CD14-positive monocyte (primary cell): ENCODE measurements at regions not wholly inside any gene's neighbourhood (a gene's known extent, or its start where the extent isn't known, plus 50 kb on each side); places are given as distances from the start of the nearest gene placed in this dataset.

Experiments used
- DNase-seq, 3 donors: peaks; one replicate each; pipeline ENCODE4 v3.0.0-alpha.2; 2011 to 2022
- H2AFZ ChIP-seq: 2 replicates; pipeline ENCODE4 v1.6.0; 2012; ENCODE audit warnings: mild to moderate bottlenecking, low read depth, low read length, inconsistent platforms; ENCODE audit not compliant: insufficient read depth, poor library complexity, severe bottlenecking
- H3K27ac ChIP-seq, 2 donors: 1 replicate in 1 of 2; 2 replicates in 1 of 2; pipeline ENCODE4 v1.5.1; 2012 to 2013; ENCODE audit warnings: low read length in 2 of 2, control low read depth in 1 of 2, inconsistent platforms in 1 of 2, low read depth in 1 of 2, mild to moderate bottlenecking in 1 of 2
- H3K27me3 ChIP-seq, 2 donors: one replicate each; pipeline versions ENCODE4 v1.6.0 to v1.6.1; 2011 to 2013; ENCODE audit warnings: low read length in 2 of 2; ENCODE audit not compliant: control insufficient read depth in 2 of 2, insufficient read depth in 2 of 2
- H3K36me3 ChIP-seq, 2 donors: replicated peaks in 1 of 2; 1 replicate in 1 of 2; 2 replicates in 1 of 2; pipeline versions ENCODE4 v1.5.1 to v1.6.1; 2012 to 2013; ENCODE audit warnings: low read length in 2 of 2, control low read depth in 1 of 2, inconsistent platforms in 1 of 2, mild to moderate bottlenecking in 1 of 2; ENCODE audit not compliant: insufficient read depth in 2 of 2, control insufficient read depth in 1 of 2
- H3K4me1 ChIP-seq, 2 donors: 1 replicate in 1 of 2; 2 replicates in 1 of 2; pipeline versions ENCODE4 v1.5.1 to v1.6.1; 2012 to 2013; ENCODE audit warnings: low read length in 2 of 2, control low read depth in 1 of 2, inconsistent platforms in 1 of 2, mild to moderate bottlenecking in 1 of 2, moderate library complexity in 1 of 2; ENCODE audit not compliant: insufficient read depth in 2 of 2, control insufficient read depth in 1 of 2
- H3K4me2 ChIP-seq: replicated peaks from 2 replicates; pipeline ENCODE3; 2012; ENCODE audit warnings: low read length, moderate library complexity, mild to moderate bottlenecking; ENCODE audit not compliant: poor library complexity, severe bottlenecking; ENCODE audit errors: extremely low read depth
- H3K4me3 ChIP-seq, 3 experiments: fragments of 200-600 bp in 1 of 3; sonication (generic) in 1 of 3; replicated peaks in 1 of 3; 1 replicate in 2 of 3; 2 replicates in 1 of 3; pipeline ENCODE4 v1.5.1; 2011 to 2013; ENCODE audit warnings: low read length in 3 of 3, mild to moderate bottlenecking in 3 of 3, control low read depth in 2 of 3, low read depth in 2 of 3, inconsistent platforms in 1 of 3, moderate library complexity in 1 of 3
- H3K79me2 ChIP-seq: 2 replicates; pipeline ENCODE4 v1.6.0; 2012; ENCODE audit warnings: mild to moderate bottlenecking, control low read depth, inconsistent platforms, low read length, moderate library complexity; ENCODE audit not compliant: insufficient read depth
- H3K9ac ChIP-seq: 2 replicates; pipeline ENCODE4 v1.6.0; 2017; ENCODE audit warnings: low read length, mild to moderate bottlenecking; ENCODE audit not compliant: insufficient read depth, poor library complexity, severe bottlenecking
- H3K9me3 ChIP-seq, 2 donors: replicated peaks in 1 of 2; 1 replicate in 1 of 2; 2 replicates in 1 of 2; pipeline versions ENCODE4 v1.5.1 to v1.6.1; 2012 to 2013; ENCODE audit warnings: low read length in 2 of 2, control low read depth in 1 of 2; ENCODE audit not compliant: control insufficient read depth in 1 of 2, insufficient read depth in 1 of 2
- H4K20me1 ChIP-seq: 2 replicates; pipeline ENCODE4 v1.6.0; 2012; ENCODE audit warnings: mild to moderate bottlenecking, low read length, control low read depth, moderate library complexity; ENCODE audit not compliant: insufficient read depth
- H3K27ac Mint-ChIP-seq, 7 donors: one replicate each; pipeline ENCODE4 v1.8.0; 2020; ENCODE audit warnings: mild to moderate bottlenecking in 7 of 7, mixed read lengths in 7 of 7, moderate library complexity in 6 of 7, inconsistent platforms in 2 of 7
- H3K27me3 Mint-ChIP-seq, 3 donors: one replicate each; pipeline ENCODE4 v1.8.0; 2021 to 2022; ENCODE audit warnings: low read depth in 3 of 3, mild to moderate bottlenecking in 3 of 3, mixed read lengths in 3 of 3, moderate library complexity in 3 of 3, inconsistent platforms in 1 of 3
- H3K36me3 Mint-ChIP-seq, 2 donors: one replicate each; pipeline ENCODE4 v1.8.0; 2020; ENCODE audit warnings: mixed read lengths in 2 of 2, inconsistent platforms in 1 of 2, mild to moderate bottlenecking in 1 of 2
- H3K4me1 Mint-ChIP-seq: one replicate; pipeline ENCODE4 v1.8.0; 2020; ENCODE audit warnings: mild to moderate bottlenecking, mixed read lengths
- H3K4me3 Mint-ChIP-seq, 2 donors: one replicate each; pipeline ENCODE4 v1.8.0; 2020; ENCODE audit warnings: mild to moderate bottlenecking in 2 of 2, mixed read lengths in 2 of 2, moderate library complexity in 1 of 2
- H3K9me3 Mint-ChIP-seq, 7 donors: one replicate each; pipeline ENCODE4 v1.8.0; 2020 to 2022; ENCODE audit warnings: mixed read lengths in 7 of 7, mild to moderate bottlenecking in 6 of 7, moderate library complexity in 6 of 7, inconsistent platforms in 2 of 7
- WGBS: methylation state at CpG from one replicate; pipeline ENCODE4 v1.1.5; 2013; ENCODE audit warnings: missing lambda C conversion rate; ENCODE audit not compliant: insufficient coverage; 5-methylcytosine and 5-hydroxymethylcytosine counted together
- intact Hi-C, 2 donors: fragments of 100-400 bp; cut with micrococcal nuclease; formaldehyde crosslinking; loops; one replicate each; pipeline versions ENCODE4 v1.15.0 to v1.15.1; 2023
- TF ChIP-seq, protein P1 (sequence below): fragments of 200-600 bp; IDR thresholded peaks from one replicate; pipeline ENCODE4 v1.8.0; 2022; ENCODE audit warnings: antibody characterized with exemption, mild to moderate bottlenecking

DNA sequence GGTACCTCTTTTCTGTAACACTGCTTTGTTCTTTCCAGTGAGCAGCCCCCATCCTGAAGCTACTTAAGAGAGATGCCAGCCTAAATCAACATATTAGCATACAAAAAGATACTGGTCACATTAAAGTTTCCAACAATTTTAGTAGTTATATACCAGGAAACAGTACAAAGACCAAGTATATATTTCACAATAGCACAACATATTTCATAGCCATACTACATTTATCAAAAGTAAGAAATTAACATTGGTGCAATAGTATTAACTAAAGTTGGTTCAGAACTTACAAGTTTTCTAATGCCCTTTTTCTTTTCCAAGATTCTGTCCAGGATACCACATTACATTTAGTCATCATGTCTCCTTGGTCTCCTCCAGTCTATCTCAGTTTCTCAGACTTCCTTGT, 641.0 kb upstream of the GJE1 start:
- Histone ChIP-seq H3K9me3 (no peaks in the 10 kb centered on the region), H3K9ac (no peak overlapping the region), H3K27me3 (no peaks in the 10 kb centered on the region), H2AFZ (no peak overlapping the region), H4K20me1 (no peaks in the 10 kb centered on the region), H3K36me3 (no peaks in the 10 kb centered on the region), H3K27ac (no peak overlapping the region), H3K4me1 (no peaks in the 10 kb centered on the region), H3K4me2 (no peak overlapping the region), H3K4me3 (no peak overlapping the region), H3K79me2 (no peaks in the 10 kb centered on the region)
- H3K4me1 Mint-ChIP-seq, result peaks cover 4% of the 10 kb centered on the region
- H3K27me3 Mint-ChIP-seq, result no peaks in the 10 kb centered on the region
- TF ChIP-seq, protein P1, sequence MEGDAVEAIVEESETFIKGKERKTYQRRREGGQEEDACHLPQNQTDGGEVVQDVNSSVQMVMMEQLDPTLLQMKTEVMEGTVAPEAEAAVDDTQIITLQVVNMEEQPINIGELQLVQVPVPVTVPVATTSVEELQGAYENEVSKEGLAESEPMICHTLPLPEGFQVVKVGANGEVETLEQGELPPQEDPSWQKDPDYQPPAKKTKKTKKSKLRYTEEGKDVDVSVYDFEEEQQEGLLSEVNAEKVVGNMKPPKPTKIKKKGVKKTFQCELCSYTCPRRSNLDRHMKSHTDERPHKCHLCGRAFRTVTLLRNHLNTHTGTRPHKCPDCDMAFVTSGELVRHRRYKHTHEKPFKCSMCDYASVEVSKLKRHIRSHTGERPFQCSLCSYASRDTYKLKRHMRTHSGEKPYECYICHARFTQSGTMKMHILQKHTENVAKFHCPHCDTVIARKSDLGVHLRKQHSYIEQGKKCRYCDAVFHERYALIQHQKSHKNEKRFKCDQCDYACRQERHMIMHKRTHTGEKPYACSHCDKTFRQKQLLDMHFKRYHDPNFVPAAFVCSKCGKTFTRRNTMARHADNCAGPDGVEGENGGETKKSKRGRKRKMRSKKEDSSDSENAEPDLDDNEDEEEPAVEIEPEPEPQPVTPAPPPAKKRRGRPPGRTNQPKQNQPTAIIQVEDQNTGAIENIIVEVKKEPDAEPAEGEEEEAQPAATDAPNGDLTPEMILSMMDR, result no peak
- no peak overlapping the region for H3K27ac Mint-ChIP-seq
- intact Hi-C loops, result no loop called here
- DNase-seq, result no peak
- H3K9me3 Mint-ChIP-seq, result peaks cover 2 to 16% (median 7%) of the 10 kb centered on the region in 7 donors
- H3K36me3 Mint-ChIP-seq, result no peaks in the 10 kb centered on the region
- H3K4me3 Mint-ChIP-seq, result no peak overlapping the region

DNA sequence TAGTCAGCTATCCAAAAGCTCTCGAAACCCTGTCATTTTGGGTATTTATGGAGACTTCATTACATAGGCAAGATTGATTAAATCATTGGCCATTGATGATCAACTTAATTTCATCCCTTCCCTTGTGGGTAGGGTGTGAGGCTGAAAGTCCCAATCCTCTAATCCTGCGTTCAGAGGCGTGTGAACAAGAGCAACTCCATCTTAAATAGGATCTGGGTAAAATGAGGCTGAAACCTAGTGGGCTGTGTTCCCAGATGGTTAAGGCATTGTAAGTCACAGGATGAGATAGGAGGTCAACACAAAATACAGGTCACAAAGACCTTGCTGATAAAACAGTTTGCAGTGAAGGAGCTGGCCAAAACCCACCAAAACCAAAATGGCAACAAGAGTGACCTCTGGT, 641.7 kb upstream of the GJE1 start:
- Histone ChIP-seq H3K4me3 (no peak overlapping the region), H3K4me2 (no peak overlapping the region), H3K4me1 (no peaks in the 10 kb centered on the region), H3K9ac (no peak overlapping the region), H4K20me1 (no peaks in the 10 kb centered on the region), H3K27me3 (no peaks in the 10 kb centered on the region), H3K36me3 (no peaks in the 10 kb centered on the region), H3K27ac (no peak overlapping the region), H3K79me2 (no peaks in the 10 kb centered on the region), H3K9me3 (no peaks in the 10 kb centered on the region), H2AFZ (no peak overlapping the region)
- intact Hi-C loops, result no loop called here
- DNase-seq, result no peak
- Mint-ChIP-seq H3K27me3 (no peaks in the 10 kb centered on the region), H3K36me3 (no peaks in the 10 kb centered on the region), H3K4me3 (no peak overlapping the region), H3K9me3 (peaks cover 0 to 10% (median 2%) of the 10 kb centered on the region in 7 donors), H3K27ac (no peak overlapping the region), H3K4me1 (peaks cover 4% of the 10 kb centered on the region)
- WGBS, result no CpG with 5 or more reads among the region's 3 CpGs
- TF ChIP-seq, protein P1, result no peak
